Keratinocyte (primary cell): ENCODE measurements at regions not wholly inside any gene's neighbourhood (a gene's known extent, or its start where the extent isn't known, plus 50 kb on each side); places are given as distances from the start of the nearest gene placed in this dataset.

Experiments used
- EZH2 ChIP-seq: IDR thresholded peaks from one replicate; pipeline ENCODE4 v1.6.1; 2012; ENCODE audit warnings: inconsistent platforms, mild to moderate bottlenecking, low read length, moderate library complexity
- TF ChIP-seq, protein P1 (sequence below), 3 experiments: IDR thresholded peaks in 1 of 3; conservative IDR thresholded peaks in 1 of 3; optimal IDR thresholded peaks in 1 of 3; 2 replicates in 2 of 3; 3 replicates in 1 of 3; pipeline versions ENCODE3 to v1.5.1; 2011; ENCODE audit warnings: low read length in 3 of 3, mild to moderate bottlenecking in 3 of 3, moderate library complexity in 2 of 3, control low read depth in 1 of 3, inconsistent platforms in 1 of 3; ENCODE audit not compliant: insufficient read depth in 2 of 3; ENCODE audit errors: extremely low read depth in 1 of 3

DNA sequence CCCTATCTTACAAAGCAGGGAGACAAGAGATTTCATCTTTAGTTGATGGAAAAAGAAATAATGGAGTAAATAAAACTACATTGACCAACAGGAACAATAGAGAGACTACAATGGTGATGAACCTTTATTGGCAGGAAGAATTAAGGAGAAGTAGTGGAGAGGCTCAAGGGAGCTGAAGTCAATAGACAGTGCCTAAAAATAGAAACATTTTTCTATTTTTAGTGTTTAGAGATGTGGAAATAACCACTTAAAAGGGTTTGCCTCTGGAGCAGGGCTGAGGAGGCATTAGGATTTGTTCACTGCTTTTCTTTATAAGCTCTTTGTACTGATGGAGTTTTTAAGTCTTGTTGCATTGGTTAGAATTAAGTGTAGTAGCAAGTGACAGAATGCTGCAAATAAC, 98.4 kb upstream of the ERCC6L2 start:
- TF ChIP-seq, protein P1, sequence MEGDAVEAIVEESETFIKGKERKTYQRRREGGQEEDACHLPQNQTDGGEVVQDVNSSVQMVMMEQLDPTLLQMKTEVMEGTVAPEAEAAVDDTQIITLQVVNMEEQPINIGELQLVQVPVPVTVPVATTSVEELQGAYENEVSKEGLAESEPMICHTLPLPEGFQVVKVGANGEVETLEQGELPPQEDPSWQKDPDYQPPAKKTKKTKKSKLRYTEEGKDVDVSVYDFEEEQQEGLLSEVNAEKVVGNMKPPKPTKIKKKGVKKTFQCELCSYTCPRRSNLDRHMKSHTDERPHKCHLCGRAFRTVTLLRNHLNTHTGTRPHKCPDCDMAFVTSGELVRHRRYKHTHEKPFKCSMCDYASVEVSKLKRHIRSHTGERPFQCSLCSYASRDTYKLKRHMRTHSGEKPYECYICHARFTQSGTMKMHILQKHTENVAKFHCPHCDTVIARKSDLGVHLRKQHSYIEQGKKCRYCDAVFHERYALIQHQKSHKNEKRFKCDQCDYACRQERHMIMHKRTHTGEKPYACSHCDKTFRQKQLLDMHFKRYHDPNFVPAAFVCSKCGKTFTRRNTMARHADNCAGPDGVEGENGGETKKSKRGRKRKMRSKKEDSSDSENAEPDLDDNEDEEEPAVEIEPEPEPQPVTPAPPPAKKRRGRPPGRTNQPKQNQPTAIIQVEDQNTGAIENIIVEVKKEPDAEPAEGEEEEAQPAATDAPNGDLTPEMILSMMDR (optimal IDR thresholded peaks at IDR 0.05 in 1 of 3, IDR thresholded peaks at IDR 0.05 in 1 of 3, conservative IDR thresholded peaks at IDR 0.05 in 1 of 3; ENCODE audit: extremely low read depth in 1 of 3, insufficient read depth in 2 of 3, low read length in 3 of 3) = no peak
- TF ChIP-seq EZH2 = no peak
